Dendritic cell treated with granulocyte-macrophage colony-stimulating factor and Interleukin-4, amounts not matched to agents 40 ng/mL and 50 ng/mL, for 4 days (primary cell): ENCODE measurements at regions not wholly inside any gene's neighbourhood (a gene's known extent, or its start where the extent isn't known, plus 50 kb on each side); places are given as distances from the start of the nearest gene placed in this dataset.
A peak's percentile ranks its signal among the peaks of the same experiment; 100 is the strongest.

ENCODE experiments used
- H3K27ac Mint-ChIP-seq: one replicate; pipeline ENCODE4 v1.8.0; 2022; ENCODE audit warnings: mild to moderate bottlenecking, mixed read lengths
- H3K27me3 Mint-ChIP-seq: one replicate; pipeline ENCODE4 v1.8.0; 2022; ENCODE audit warnings: mild to moderate bottlenecking, mixed read lengths
- H3K36me3 Mint-ChIP-seq: one replicate; pipeline ENCODE4 v1.8.0; 2022; ENCODE audit warnings: low read depth, mixed read lengths
- H3K4me1 Mint-ChIP-seq: one replicate; pipeline ENCODE4 v1.8.0; 2022; ENCODE audit warnings: low read depth, mixed read lengths
- H3K4me3 Mint-ChIP-seq: one replicate; pipeline ENCODE4 v1.8.0; 2022; ENCODE audit warnings: mild to moderate bottlenecking, moderate library complexity, mixed read lengths
- H3K9me3 Mint-ChIP-seq: one replicate; pipeline ENCODE4 v1.8.0; 2022; ENCODE audit warnings: mixed read lengths
- intact Hi-C: fragments of 100-400 bp; cut with micrococcal nuclease; formaldehyde crosslinking; loops from one replicate; pipeline ENCODE4 v1.15.0; 2022

- Mint-ChIP-seq H3K27me3 (no peaks in the 10 kb centered on the region), H3K27ac (no peak overlapping the region), H3K4me1 (peaks cover 17% of the 10 kb centered on the region), H3K9me3 (no peaks in the 10 kb centered on the region), H3K4me3 (no peak overlapping the region), H3K36me3 (peaks cover 6% of the 10 kb centered on the region)
- intact Hi-C loops = no loop called here
These were observed 459.6 kb upstream of the RGS6 start for GRCh38 chr14:71472356-71473340.

DNA sequence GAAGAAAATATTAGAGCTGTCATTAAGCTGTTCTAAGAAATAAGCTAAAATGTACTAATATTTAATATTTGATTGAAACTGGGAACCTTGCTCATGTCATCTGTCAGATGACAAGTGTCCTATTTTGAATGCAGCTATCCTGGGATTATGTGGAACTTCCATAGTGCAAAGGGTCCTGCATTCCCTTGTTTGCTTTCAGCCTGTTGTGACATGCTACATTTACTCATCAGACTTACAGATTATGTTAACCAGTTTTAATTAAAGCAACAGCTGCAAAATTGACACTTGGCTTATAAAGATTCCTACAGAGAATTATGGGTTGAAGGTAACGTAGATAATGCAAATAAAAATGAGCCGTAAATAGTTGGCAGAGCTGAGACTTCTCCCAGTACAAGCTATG is 458.4 kb upstream of the RGS6 start:
- H3K27me3 Mint-ChIP-seq = no peaks in the 10 kb centered on the region
- no peaks in the 10 kb centered on the region for H3K9me3 Mint-ChIP-seq
- H3K4me3 Mint-ChIP-seq = no peak overlapping the region
- no peak overlapping the region for H3K27ac Mint-ChIP-seq
- intact Hi-C loops = no loop called here
- peaks cover 23% of the 10 kb centered on the region for H3K4me1 Mint-ChIP-seq
- H3K36me3 Mint-ChIP-seq = no peaks in the 10 kb centered on the region

DNA sequence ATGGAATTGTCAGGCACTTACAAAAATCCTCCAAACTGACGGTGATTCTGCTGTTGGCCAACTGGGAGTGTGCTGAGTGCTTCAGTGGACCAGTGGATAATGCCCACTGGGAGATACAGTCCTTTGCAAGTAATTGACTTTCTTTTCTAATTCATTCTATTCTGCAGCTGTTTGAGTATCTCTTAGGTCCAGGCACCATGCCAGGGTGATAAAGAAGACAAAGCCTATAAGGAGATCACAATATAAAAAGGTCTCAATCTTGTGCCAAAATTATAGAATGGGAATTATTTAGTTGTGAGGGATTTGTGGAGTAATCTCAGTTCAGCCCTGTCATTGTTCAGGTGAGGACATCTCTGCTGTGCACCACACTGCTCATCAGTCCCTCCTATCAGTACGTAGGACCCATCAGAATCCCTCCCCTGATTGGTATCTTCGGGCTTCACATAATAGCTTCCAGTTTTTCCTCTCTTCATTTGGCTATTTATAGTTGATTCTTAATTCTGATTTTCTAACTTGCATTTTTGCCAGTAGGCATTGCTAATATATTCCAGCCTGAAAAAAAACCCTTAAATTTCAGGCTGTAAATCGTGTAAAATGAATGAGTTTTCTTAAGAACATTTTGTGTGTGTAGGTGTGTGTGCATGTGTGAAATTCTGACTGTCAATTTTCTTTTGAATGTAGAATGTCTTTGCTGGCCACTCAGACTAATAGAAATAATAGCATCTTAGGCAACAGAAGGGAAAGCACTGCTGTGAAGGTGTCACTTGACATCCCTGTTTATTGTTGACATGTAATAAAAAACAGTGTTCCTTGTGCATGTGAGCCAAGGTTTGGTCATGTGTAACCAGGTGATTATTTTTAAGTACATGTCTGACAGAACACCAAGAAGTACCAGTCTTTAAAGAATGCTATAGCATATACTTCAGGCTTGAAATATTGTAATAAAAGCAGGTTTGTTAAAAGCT is 457.6 kb upstream of the RGS6 start:
- no peak overlapping the region for H3K27ac Mint-ChIP-seq
- intact Hi-C loops = no loop called here
- no peaks in the 10 kb centered on the region for H3K36me3 Mint-ChIP-seq
- H3K9me3 Mint-ChIP-seq = no peaks in the 10 kb centered on the region
- H3K27me3 Mint-ChIP-seq = no peaks in the 10 kb centered on the region
- H3K4me1 Mint-ChIP-seq = peaks cover 28% of the 10 kb centered on the region
- H3K4me3 Mint-ChIP-seq = no peak overlapping the region

DNA sequence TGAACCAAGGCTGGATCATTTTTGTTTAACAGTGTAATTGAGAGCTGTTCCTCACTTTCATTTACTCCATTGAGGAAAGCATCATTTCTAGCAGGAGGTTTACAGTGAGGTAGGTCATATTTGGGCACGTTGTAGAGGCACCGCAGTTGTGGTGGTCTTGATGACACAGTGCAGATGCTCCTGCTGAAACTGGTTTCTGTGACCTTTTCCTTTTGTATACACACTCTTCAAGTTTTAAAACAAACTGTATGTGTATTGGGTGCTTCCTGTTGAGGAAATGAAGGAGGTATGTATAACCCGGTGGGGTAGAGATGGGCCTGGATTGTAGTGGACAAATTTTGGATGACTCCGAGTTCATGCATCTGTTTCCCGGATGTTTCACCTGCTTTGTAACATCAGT is 456.3 kb upstream of the RGS6 start:
- Mint-ChIP-seq H3K9me3 (no peaks in the 10 kb centered on the region), H3K27ac (no peak overlapping the region), H3K4me1 (peaks cover 27% of the 10 kb centered on the region), H3K4me3 (no peak overlapping the region), H3K36me3 (no peaks in the 10 kb centered on the region), H3K27me3 (no peaks in the 10 kb centered on the region)
- intact Hi-C loops = no loop called here

DNA sequence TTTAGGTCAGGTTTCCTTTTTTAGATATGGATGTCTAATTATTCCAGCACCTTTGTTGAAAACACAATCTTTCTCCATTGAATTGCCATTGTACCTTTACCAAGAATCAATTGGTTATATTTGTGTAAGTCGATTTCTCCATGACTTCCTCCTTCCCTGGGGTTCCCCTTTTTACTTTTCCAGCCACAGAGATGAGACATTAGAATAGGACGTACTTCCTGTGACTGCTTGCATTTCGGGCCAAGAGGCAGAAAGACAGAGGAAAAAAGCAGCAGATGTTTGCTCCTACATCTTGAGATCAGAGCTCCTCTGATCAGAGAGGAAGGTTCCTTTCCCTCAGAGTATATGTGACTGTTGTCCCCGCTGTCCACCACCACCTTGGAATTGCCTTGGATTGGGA is 453.7 kb upstream of the RGS6 start:
- H3K36me3 Mint-ChIP-seq = no peaks in the 10 kb centered on the region
- no peaks in the 10 kb centered on the region for H3K9me3 Mint-ChIP-seq
- peak overlapping the region; percentile 87 for H3K27ac Mint-ChIP-seq
- H3K4me3 Mint-ChIP-seq = no peak overlapping the region
- peaks cover 20% of the 10 kb centered on the region for H3K4me1 Mint-ChIP-seq
- intact Hi-C loops = no loop called here
- H3K27me3 Mint-ChIP-seq = no peaks in the 10 kb centered on the region

DNA sequence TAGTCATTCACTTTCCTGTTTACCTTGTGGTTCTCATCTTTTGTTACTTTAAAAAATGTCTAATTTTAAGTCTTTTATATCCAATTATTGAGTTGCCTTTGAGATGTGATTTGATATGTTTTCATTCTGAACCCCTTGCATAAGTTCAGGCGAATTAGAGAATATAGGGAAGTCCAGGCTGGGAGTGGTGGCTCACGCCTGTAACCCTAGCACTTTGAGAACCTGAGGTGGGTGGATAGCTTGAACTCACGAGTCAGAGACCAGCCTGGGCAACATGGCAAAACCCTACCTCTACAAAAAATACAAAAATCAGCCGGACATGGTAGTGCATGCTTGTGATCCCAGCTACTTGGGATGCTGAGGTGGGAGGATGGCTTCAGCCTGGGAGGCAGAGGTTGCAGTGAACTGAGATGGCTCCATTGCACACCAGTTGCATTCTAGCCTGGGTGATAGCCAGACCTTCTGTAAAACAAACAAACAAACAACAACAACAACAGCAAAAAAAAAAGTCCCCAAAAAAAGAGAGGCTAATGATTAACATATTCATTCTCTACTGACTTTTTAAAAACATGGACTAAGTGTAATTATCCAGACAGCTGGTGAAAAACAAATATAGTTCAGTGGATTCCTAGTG is 451.1 kb upstream of the RGS6 start:
- intact Hi-C loops = no loop called here
- H3K9me3 Mint-ChIP-seq = no peaks in the 10 kb centered on the region
- H3K27ac Mint-ChIP-seq = peak overlapping the region; percentile 21
- H3K4me1 Mint-ChIP-seq = peaks cover 22% of the 10 kb centered on the region
- peaks cover 7% of the 10 kb centered on the region for H3K36me3 Mint-ChIP-seq
- no peaks in the 10 kb centered on the region for H3K27me3 Mint-ChIP-seq
- no peak overlapping the region for H3K4me3 Mint-ChIP-seq

DNA sequence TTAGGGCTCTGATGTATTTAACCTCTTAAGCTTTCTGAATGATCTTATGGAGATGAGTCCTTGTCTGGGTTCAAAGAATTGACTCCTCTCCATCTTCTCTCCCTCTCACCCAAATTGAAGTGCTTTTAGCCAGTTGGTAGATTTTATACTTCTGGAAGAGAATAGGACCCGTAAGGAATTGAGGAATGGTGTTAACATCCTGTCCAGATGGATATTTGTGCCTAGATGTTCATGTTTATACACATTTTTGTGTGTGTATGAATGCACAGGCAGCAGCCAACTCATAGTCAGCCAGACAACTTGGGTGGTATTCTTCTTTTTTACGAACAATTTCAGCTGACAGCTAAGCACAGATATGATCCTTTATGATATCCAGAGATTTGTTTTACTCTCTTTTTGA is 449.6 kb upstream of the RGS6 start:
- peaks cover 19% of the 10 kb centered on the region for H3K36me3 Mint-ChIP-seq
- H3K27ac Mint-ChIP-seq = no peak overlapping the region
- no peaks in the 10 kb centered on the region for H3K27me3 Mint-ChIP-seq
- peaks cover 30% of the 10 kb centered on the region for H3K4me1 Mint-ChIP-seq
- H3K9me3 Mint-ChIP-seq = no peaks in the 10 kb centered on the region
- no peak overlapping the region for H3K4me3 Mint-ChIP-seq
- intact Hi-C loops = no loop called here

DNA sequence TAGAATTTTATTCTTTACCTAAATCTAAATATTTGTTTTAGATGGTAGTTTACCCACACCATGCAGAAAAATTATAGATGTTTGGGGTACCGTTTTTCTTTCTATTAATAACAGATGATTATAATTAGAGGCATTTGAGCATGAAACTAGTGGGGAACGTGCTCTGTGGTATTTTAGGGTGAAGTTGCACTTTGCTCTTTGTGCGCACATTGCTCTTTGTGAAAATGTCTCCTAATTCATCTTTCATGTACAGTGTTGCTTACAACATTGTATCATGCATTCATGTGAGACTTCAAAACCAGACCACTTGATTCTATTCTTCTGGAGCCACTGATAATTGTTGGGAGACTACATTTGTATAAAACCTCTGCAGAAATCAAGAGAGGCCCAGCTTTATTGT is 449.1 kb upstream of the RGS6 start:
- H3K36me3 Mint-ChIP-seq = peaks cover 19% of the 10 kb centered on the region
- intact Hi-C loops = no loop called here

DNA sequence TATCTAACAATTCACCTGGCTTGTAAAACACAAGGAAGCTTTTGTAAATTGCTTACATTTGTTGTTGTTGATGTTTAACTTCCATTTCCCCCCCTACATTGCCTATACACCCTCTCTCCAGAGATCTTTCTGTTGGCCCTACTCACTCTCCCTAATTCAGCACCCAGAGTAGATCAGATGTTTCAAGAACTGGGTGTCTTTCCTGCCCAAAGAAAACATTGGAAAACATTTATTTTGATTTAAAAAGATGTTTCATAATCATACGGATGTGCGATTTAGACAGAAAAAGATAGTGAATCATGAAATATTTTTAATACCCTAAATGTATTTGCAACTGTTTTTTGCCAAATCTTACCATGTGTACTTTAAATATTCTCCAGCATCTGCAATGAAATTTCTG is 446.4 kb upstream of the RGS6 start:
- no peaks in the 10 kb centered on the region for H3K27me3 Mint-ChIP-seq
- H3K4me3 Mint-ChIP-seq = no peak overlapping the region
- H3K36me3 Mint-ChIP-seq = peaks cover 24% of the 10 kb centered on the region
- H3K9me3 Mint-ChIP-seq = no peaks in the 10 kb centered on the region
- no peak overlapping the region for H3K27ac Mint-ChIP-seq
- intact Hi-C loops = no loop called here
- H3K4me1 Mint-ChIP-seq = peaks cover 17% of the 10 kb centered on the region

More for the DNA sequence above, 449.1 kb upstream of the RGS6 start:
- Mint-ChIP-seq H3K27ac (no peak overlapping the region), H3K4me1 (peaks cover 33% of the 10 kb centered on the region), H3K9me3 (no peaks in the 10 kb centered on the region), H3K27me3 (no peaks in the 10 kb centered on the region), H3K4me3 (no peak overlapping the region)

DNA sequence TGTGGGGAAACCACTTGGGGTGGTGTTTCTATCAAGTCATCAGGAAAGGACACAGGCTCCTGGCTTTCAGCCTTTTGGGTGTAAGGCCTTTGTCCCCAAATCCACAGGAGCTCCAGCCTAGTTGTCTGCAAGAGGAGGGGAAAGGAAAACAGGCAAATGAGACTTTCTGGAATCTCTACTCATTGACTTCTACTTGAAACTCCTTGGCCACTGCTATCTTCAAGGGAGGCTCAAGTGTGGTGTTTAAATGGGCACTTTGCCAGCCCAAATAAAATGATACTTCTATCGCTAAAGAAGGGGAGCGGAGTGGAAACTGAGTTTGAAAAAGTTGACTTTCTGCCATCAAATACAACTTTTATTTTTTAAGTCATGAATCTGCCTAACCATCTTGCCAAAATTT is 445.9 kb upstream of the RGS6 start:
- H3K4me1 Mint-ChIP-seq = peaks cover 17% of the 10 kb centered on the region
- no peaks in the 10 kb centered on the region for H3K27me3 Mint-ChIP-seq
- H3K36me3 Mint-ChIP-seq = peaks cover 24% of the 10 kb centered on the region
- H3K27ac Mint-ChIP-seq = no peak overlapping the region
- intact Hi-C loops = no loop called here
- no peak overlapping the region for H3K4me3 Mint-ChIP-seq
- H3K9me3 Mint-ChIP-seq = no peaks in the 10 kb centered on the region

DNA sequence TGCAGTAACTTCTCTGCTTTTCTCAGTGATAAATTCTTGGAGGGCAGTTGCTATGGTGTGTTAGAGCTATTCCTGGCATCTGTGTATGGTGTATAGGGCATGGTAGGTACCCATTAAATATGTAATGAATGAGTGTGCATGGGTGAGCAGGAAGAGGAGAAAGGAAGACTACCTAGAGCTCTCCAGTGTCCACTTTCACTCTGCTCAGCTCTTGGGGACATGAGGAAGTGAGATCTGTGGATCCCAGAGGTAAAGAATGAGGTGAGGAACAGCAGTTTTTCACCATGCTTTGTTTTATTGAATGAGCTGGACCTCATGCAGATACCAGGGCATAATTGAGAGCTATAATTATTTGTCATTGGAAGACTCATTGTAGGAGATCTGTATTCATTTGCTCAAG is 444.8 kb upstream of the RGS6 start:
- no peaks in the 10 kb centered on the region for H3K27me3 Mint-ChIP-seq
- H3K9me3 Mint-ChIP-seq = no peaks in the 10 kb centered on the region

DNA sequence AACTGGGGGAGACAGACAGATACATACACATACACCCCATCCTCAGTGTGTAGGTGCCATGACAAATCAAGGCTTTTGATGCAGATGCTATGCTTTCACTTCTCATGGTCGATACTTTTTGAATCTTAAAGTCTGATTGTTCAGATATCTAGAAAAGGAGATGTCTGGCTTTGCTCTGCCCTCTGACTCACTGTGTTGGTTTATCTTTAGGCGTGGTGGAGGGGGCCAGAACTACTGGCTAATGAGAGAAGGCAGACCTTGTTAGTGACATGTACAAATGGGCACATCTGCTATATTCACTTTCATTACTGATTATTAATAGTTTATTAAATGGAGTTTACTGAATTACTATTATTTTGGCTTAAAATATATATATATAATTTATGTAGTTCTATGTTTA is 444.3 kb upstream of the RGS6 start:
- H3K27me3 Mint-ChIP-seq = no peaks in the 10 kb centered on the region
- H3K36me3 Mint-ChIP-seq = peaks cover 24% of the 10 kb centered on the region
- H3K4me1 Mint-ChIP-seq = peaks cover 17% of the 10 kb centered on the region
- no peak overlapping the region for H3K27ac Mint-ChIP-seq
- intact Hi-C loops = no loop called here
- H3K4me3 Mint-ChIP-seq = no peak overlapping the region
- H3K9me3 Mint-ChIP-seq = no peaks in the 10 kb centered on the region

More for the DNA sequence above, 444.8 kb upstream of the RGS6 start:
- Mint-ChIP-seq H3K36me3 (peaks cover 24% of the 10 kb centered on the region), H3K4me3 (no peak overlapping the region), H3K27ac (peak overlapping the region; percentile 23), H3K4me1 (peaks cover 17% of the 10 kb centered on the region)
- intact Hi-C loops = no loop called here

GRCh38 chr14:71488703-71489191 is 443.5 kb upstream of the RGS6 start:
- Mint-ChIP-seq H3K27me3 (no peaks in the 10 kb centered on the region), H3K27ac (no peak overlapping the region), H3K4me1 (peaks cover 14% of the 10 kb centered on the region), H3K9me3 (no peaks in the 10 kb centered on the region), H3K36me3 (peaks cover 24% of the 10 kb centered on the region), H3K4me3 (no peak overlapping the region)
- intact Hi-C loops = no loop called here
